ENCODE measurements at regions not wholly inside any gene's neighbourhood (a gene's known extent, or its start where the extent isn't known, plus 50 kb on each side); places are given as distances from the start of the nearest gene placed in this dataset.

DNA sequence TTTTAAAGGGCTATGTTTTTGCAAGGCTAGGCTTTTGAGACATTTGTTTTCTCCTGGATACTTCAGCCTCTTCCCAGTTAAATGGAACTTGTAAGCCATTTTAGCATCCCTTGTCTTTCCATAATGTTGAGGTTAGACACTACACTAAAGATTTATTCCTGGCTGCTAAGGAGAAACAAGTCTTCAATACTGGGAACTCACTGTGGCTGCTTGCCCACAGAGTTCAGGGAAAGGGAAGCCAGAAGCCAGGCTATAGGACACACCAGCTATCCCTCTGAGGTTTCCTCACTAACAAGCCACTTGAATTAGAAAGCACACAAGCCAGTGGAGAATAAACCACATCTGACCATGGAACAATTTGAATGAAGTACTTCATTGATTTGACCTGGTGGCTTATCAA lies 421.7 kb upstream of the CHRM2 start:
- intact Hi-C loops (cut with micrococcal nuclease) = no loop called here
- Histone ChIP-seq H3K27ac (ENCODE audit: insufficient read depth, low read length) (no peak overlapping the region), H2BK5ac (ENCODE audit: low read depth, low read length, poor library complexity, severe bottlenecking) (no peak overlapping the region), H4K20me1 (ENCODE audit: insufficient read depth, low read length) (no peaks in the 10 kb centered on the region), H3K4me1 (ENCODE audit: control insufficient read depth, insufficient read depth, low read length) (no peaks in the 10 kb centered on the region), H3K14ac (replicated peaks; ENCODE audit: low read depth, low read length) (no peak overlapping the region), H4K8ac (ENCODE audit: low read depth in 2 of 2, low read length in 2 of 2) (no peak overlapping the region), H3K56ac (ENCODE audit: extremely low read depth, insufficient read depth, low read length) (no peak overlapping the region), H3K9ac (ENCODE audit: low read depth, low read length) (no peak overlapping the region), H3K4me3 (ENCODE audit: insufficient read depth, low read depth, low read length) (no peak overlapping the region), H3K36me3 (ENCODE audit: control insufficient read depth, insufficient read depth, low read length) (no peaks in the 10 kb centered on the region), H2AK9ac (replicated peaks; ENCODE audit: low read depth, low read length, poor library complexity) (no peak overlapping the region), H3K9me3 (ENCODE audit: control insufficient read depth, insufficient read depth, low read length) (no peaks in the 10 kb centered on the region), H2BK15ac (ENCODE audit: low read depth, low read length) (no peak overlapping the region), H4K5ac (ENCODE audit: low read depth, low read length) (no peak overlapping the region), H3K4ac (ENCODE audit: low read depth, low read length) (no peak overlapping the region), H2AFZ (replicated peaks; ENCODE audit: low read length, poor library complexity) (no peak overlapping the region), H2BK120ac (ENCODE audit: low read depth, low read length) (no peak overlapping the region), H4K91ac (ENCODE audit: insufficient read depth, low read depth, low read length) (no peak overlapping the region), H2AK5ac (ENCODE audit: low read depth, low read length) (no peak overlapping the region), H2BK20ac (ENCODE audit: low read depth, low read length) (no peak overlapping the region), H3K23ac (ENCODE audit: low read depth, low read length) (no peak overlapping the region), H3K18ac (ENCODE audit: low read depth, low read length) (no peak overlapping the region), H3K27me3 (ENCODE audit: control insufficient read depth, insufficient read depth, low read length) (no peaks in the 10 kb centered on the region), H3K4me2 (ENCODE audit: low read depth, low read length) (no peak overlapping the region), H3K79me1 (ENCODE audit: low read depth in 1 of 2, low read length in 2 of 2) (no peaks in the 10 kb centered on the region), H3K9me1 (ENCODE audit: insufficient read depth, low read length) (no peaks in the 10 kb centered on the region)
- CTCF ChIA-PET = no interaction called here
- BruUV-seq (replicated peaks) = no TSS peak
- in situ Hi-C loops (cut with MboI; ENCODE audit: low sequenced_read_pairs) = no loop called here
- dilution Hi-C loops (cut with HindIII; ENCODE audit: low sequenced_read_pairs, unreplicated experiment) = no loop called here
- POLR2A ChIA-PET (ENCODE audit: unreplicated experiment) = no interaction called here
- TF ChIP-seq USF2 (IDR thresholded peaks at IDR 0.05; ENCODE audit: low read depth, low read length) = no peak
- TF ChIP-seq RAD21 (IDR thresholded peaks at IDR 0.05; ENCODE audit: low read length) = no peak
- no peak for TF ChIP-seq FOS (IDR thresholded peaks at IDR 0.05; ENCODE audit: low read depth, low read length)
- no peak for TF ChIP-seq NFE2L2 (IDR thresholded peaks at IDR 0.05; ENCODE audit: low read depth, low read length)
- no peak for TF ChIP-seq CEBPB (IDR thresholded peaks at IDR 0.05; ENCODE audit: low read depth, low read length)
- TF ChIP-seq MXI1 (IDR thresholded peaks at IDR 0.05; ENCODE audit: borderline replicate concordance, low read depth, low read length) = no peak
- no peak for TF ChIP-seq RCOR1 (IDR thresholded peaks at IDR 0.05; ENCODE audit: insufficient replicate concordance, low read length)
- TF ChIP-seq BHLHE40 (IDR thresholded peaks at IDR 0.05; ENCODE audit: low read depth, low read length) = no peak
- no peak for TF ChIP-seq MAZ (IDR thresholded peaks at IDR 0.05; ENCODE audit: borderline replicate concordance, low read depth, low read length)
- TF ChIP-seq, protein P1, sequence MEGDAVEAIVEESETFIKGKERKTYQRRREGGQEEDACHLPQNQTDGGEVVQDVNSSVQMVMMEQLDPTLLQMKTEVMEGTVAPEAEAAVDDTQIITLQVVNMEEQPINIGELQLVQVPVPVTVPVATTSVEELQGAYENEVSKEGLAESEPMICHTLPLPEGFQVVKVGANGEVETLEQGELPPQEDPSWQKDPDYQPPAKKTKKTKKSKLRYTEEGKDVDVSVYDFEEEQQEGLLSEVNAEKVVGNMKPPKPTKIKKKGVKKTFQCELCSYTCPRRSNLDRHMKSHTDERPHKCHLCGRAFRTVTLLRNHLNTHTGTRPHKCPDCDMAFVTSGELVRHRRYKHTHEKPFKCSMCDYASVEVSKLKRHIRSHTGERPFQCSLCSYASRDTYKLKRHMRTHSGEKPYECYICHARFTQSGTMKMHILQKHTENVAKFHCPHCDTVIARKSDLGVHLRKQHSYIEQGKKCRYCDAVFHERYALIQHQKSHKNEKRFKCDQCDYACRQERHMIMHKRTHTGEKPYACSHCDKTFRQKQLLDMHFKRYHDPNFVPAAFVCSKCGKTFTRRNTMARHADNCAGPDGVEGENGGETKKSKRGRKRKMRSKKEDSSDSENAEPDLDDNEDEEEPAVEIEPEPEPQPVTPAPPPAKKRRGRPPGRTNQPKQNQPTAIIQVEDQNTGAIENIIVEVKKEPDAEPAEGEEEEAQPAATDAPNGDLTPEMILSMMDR (conservative IDR thresholded peaks at IDR 0.05; ENCODE audit: low read depth, low read length) = no peak
- DNase-seq (no peak), ATAC-seq (ENCODE audit: low read depth) (no peak)
